Astrocyte of the spinal cord (primary cell): ENCODE measurements at regions not wholly inside any gene's neighbourhood (a gene's known extent, or its start where the extent isn't known, plus 50 kb on each side); places are given as distances from the start of the nearest gene placed in this dataset.
"Not testable (repeated sequence)": the region's sequence is repeated elsewhere in the genome, so short reads cannot be mapped to it uniquely, and the experiment has no call there.

ENCODE experiments used
- DNase-seq: peaks from one replicate; pipeline ENCODE4 v3.0.0; 2011; ENCODE audit warnings: low read depth, low spot score
- H3K4me3 ChIP-seq: 2 replicates; pipeline ENCODE4 v1.5.1; 2011; ENCODE audit warnings: low read depth, mild to moderate bottlenecking, low read length, moderate library complexity
- in situ Hi-C: cut with HindIII; loops from 2 replicates; pipeline ENCODE4 v1.10.0; 2017; ENCODE audit warnings: low sequenced_read_pairs
- TF ChIP-seq, protein P1 (sequence below): IDR thresholded peaks from 2 replicates; pipeline ENCODE4 v1.5.1; 2012; ENCODE audit warnings: low read depth, mild to moderate bottlenecking, low read length, inconsistent platforms

DNA sequence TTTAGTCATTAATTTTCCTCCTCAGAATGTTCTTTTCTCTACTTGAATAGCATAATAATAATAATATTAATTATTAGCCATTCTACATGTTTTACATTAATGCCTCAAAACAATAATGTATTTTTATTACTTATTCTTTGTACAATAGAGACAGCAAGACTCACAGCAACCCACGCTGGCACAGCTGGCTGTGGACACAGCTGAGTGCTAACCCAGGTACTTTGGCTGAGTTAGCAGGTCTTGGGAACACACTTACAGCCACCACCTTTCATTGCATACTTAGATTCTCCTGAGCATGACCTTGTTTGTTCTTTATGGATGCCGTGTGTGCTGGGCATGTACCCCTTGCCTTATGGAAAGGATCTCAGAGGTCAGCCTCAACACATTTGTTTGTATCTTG is 260.2 kb upstream of the ST6GAL2 start:
- no peak for DNase-seq
- in situ Hi-C loops = no loop called here
- no peak overlapping the region for H3K4me3 ChIP-seq
- TF ChIP-seq, protein P1, sequence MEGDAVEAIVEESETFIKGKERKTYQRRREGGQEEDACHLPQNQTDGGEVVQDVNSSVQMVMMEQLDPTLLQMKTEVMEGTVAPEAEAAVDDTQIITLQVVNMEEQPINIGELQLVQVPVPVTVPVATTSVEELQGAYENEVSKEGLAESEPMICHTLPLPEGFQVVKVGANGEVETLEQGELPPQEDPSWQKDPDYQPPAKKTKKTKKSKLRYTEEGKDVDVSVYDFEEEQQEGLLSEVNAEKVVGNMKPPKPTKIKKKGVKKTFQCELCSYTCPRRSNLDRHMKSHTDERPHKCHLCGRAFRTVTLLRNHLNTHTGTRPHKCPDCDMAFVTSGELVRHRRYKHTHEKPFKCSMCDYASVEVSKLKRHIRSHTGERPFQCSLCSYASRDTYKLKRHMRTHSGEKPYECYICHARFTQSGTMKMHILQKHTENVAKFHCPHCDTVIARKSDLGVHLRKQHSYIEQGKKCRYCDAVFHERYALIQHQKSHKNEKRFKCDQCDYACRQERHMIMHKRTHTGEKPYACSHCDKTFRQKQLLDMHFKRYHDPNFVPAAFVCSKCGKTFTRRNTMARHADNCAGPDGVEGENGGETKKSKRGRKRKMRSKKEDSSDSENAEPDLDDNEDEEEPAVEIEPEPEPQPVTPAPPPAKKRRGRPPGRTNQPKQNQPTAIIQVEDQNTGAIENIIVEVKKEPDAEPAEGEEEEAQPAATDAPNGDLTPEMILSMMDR = no peak

GRCh38 chr2:107146645-107147044 is 260.7 kb upstream of the ST6GAL2 start:
- DNase-seq, in situ Hi-C loops, H3K4me3 ChIP-seq: not testable (repeated sequence)

DNA sequence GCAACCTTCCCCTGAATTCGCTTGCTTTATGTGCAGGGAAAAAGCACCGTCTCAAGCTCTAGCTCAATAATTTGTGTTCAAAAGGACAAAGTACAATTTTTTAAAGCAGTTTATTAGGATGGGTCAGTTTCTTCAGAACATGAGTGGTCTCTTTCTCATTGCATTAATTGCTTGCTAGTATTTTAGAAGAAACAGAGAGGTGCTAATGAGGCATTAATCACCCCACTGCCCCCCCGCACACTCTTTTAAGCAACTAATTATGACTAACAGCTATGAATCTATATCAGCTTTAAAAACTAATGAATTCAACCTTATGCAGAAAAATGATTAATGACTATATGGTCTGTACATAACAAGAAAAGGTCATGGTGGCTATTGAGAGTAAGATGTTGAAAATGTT is 262.1 kb upstream of the ST6GAL2 start:
- no peak for DNase-seq
- no peak overlapping the region for H3K4me3 ChIP-seq
- in situ Hi-C loops = no loop called here
- TF ChIP-seq, protein P1 = no peak

DNA sequence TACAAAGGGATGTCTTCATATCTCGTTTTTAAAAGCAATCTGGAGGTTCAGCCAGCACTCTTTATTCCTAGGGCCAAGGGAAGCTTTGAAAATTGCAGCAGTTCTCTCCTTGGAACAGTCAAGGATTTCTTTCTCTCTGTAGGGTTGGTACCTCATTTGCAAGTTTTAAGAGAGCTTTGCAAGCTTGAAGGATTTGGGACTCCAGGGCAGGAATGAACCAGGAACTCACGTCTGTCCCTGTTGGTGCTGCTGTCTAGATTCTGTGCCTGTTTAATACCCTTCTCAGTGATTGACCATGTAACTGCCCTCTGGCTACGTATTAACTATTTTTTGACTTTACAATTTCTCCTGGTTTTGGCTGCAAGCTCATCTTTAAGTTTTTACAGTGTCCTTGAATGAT is 262.5 kb upstream of the ST6GAL2 start:
- in situ Hi-C loops = no loop called here
- H3K4me3 ChIP-seq = no peak overlapping the region
- TF ChIP-seq, protein P1 = no peak
- no peak for DNase-seq

- TF ChIP-seq, protein P1 = no peak
- H3K4me3 ChIP-seq = no peak overlapping the region
- no peak for DNase-seq
- in situ Hi-C loops = no loop called here
These were observed 274.8 kb upstream of the ST6GAL2 start for GRCh38 chr2:107160640-107161239.

- DNase-seq = no peak
- TF ChIP-seq, protein P1 = no peak
- H3K4me3 ChIP-seq = no peak overlapping the region
- in situ Hi-C loops = no loop called here
These were observed 282.2 kb upstream of the ST6GAL2 start for GRCh38 chr2:107168141-107168540.

DNA sequence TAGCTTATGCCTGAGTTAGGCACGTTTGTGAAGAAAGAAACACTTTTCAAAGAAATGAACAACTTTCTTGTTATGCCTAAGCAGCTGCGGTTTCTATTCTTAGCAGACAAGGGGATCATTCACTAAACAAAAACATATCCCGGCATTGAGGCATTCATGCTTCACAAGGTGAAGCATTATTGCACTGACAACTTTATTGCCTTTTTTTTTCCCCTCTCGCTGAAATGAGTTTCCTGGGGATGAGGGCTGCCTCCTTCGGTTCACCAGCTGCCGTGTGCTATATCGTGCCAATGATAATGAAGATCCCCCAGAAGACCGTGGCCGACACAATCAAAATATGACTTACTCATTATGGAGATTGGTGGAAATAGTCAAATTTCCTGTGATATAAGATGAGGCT is 288.2 kb upstream of the ST6GAL2 start:
- DNase-seq = no peak
- in situ Hi-C loops = no loop called here
- TF ChIP-seq, protein P1 = no peak
- no peak overlapping the region for H3K4me3 ChIP-seq
